HG03025 (cell line): ENCODE measurements at regions not wholly inside any gene's neighbourhood (a gene's known extent, or its start where the extent isn't known, plus 50 kb on each side); places are given as distances from the start of the nearest gene placed in this dataset.

Experiments used
- ATAC-seq: cut with Tn5 transposase; IDR thresholded peaks from one replicate; pipeline ENCODE4 v1.9.1; 2021; ENCODE audit warnings: mild to moderate bottlenecking, moderate library complexity; ENCODE audit not compliant: unreplicated experiment, low FRiP score

DNA sequence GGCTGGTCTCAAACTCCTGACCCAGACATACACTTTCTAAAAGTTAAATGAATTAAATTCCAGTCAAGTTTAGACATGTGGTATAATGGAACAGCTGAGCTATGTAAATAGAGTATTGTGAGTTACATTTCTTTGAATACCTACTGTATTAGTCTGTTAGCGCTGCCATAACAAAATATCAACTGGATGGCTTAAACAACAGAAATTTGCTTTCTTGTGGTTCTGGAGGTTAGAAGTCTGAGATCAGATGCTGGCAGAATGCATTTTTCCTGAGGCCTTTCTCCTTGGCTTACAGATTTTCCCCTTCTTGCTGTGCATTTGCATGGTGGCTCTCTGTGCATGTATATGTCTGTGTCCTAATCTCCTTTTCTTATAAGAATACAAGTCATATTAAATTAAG, 101.5 kb upstream of the TGFBR2 start:
- ATAC-seq = no peak

DNA sequence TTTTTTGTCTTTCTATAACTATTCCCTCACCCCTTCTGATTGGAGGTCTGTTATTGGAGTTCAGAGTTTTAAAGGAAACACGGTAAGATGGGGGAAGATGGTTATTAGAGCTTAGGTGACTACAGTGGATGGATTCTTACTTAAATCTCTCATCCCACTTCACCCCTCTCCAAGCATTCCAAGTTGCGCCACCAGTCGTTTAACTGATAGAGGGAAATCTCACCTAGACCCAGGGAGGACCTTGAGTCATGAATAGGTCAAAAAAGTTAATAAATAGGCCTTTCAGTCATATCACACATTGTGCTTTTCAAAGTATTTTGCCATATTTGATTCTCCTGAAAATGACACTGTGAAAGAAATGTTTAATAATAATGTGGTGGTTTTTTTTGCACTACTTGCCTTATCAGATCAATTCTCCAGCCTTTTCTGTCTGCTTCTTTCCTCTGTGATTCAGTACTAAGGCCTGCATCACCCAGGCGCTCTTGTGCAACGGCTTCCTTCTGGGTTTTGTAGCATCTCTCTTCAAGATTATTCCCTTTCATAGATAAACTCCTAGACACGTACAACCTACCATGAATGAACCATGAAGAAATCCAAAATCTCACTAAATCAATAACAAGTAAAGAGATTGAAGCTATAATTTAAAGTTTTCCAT, 100.4 kb upstream of the TGFBR2 start:
- ATAC-seq = no peak

DNA sequence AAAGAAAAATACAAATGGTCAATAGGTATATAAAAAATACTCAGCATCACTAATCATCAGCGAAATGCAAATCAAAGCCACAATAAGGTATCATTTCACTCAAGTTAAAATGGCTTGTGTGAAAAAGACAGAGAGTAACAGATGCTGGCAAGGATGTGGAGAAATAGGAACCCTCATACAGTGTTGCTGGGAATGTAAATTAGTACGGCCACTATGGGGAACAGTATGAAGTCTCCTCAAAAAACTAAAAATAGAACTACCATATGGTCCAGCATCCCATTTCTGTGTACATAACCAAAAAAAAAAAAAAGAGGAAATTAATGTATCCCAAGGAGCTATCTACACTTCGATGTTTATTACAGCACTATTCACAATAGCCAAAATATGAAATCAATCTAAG, 98.1 kb upstream of the TGFBR2 start:
- no peak for ATAC-seq

DNA sequence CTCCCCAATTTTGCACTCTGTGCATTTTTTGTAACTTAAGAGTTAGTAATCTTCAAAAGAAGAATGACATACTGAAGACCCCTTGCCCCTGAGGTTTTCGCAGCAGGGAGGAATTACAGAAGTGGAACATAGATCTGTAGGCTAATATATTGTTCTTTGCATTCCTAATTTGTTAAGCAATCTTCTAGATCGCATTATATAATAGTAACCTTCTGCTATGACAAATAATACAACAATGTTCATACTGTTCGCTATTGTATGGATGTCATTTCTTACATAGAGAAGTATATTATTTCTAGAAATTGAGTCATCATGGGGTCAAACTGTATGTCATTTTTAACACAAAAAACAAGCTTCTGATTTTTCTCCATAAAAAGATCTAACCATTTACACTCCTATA, 95.8 kb upstream of the TGFBR2 start:
- no peak for ATAC-seq

DNA sequence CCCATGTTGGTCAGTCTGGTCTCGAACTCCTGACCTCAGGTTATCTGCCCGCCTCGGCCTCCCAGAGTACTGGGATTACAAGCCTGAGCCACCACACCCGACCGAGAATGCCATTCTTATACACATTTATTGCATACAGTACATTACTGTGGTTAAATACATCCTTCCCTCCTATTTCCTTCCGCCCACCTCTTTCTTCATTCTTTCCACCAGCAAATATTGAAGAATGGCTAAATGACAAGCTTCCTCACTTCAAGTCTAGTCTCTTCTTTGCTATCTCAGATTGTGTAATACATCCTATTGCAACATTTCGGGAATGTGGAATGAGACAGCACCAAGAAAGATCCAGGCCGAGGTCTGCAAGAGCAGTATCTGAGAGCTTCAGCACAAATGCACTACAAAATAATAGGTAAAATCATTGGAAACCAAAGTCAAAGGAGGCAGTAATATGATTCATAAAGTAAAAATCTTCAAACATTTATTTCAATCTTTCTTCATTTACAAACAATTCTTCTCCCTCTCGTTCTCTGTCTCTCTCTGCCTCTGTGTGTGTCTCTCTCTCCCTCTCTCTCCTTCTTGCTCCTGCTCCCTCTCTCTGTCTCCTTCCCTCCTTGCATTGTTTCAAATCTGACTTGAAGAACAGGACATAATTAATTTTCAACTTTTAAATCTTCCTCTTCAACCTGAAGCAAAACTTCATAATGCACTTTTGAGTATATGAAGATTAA, 94.7 kb upstream of the TGFBR2 start:
- no peak for ATAC-seq

DNA sequence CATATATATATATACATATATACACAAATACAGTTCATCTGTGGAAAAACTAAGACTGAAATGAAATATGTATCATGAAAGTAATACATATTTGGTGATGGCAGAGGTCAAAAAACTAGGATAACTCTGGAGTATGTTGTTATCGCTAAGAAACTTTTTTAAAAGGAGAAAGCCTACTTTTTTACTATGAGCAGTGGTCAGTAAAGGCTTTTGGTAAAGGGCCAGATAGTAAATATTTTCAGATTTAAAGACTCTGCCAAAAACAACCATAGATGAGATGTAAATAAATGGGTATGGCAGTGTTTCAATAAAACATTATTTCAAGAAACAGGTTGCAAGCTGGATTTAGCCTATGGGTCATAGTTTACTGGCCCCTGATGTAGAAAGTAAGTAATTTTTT, 93.8 kb upstream of the TGFBR2 start:
- no peak for ATAC-seq

DNA sequence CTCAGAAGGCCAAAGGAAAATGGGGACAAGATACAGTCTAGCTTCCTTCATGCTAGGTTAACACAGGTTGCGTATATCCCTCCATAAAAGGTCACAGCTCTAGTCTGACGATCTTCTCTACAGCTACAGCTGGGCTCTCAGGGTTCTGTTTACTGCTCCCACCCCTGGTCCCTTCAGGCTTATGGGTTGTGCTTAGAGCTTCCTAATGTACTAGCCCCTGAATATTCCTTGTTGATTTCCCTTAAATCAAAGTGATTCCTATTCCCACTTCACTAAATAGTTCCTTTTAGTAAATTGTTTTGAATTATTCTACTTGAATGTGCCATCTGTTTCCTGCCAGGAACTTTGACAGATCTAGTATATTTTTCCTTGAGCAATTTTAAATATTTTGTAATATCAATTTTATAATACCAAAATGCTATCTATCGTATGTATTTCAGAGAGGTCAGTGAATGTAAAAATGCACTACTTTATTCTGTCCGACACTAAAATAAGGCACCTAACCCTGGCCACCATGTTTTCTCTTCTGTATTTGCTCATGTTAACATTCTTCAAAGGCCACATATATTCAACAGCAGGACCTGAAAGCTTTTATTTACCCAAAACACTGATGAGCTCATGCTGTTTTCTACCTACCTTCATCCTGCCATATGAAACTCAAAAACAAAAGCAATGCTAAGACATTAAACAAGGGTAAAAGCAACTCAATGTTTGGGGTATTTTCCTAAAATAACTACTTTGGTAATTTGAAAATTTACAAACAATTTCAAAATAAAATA, 92.8 kb upstream of the TGFBR2 start:
- no peak for ATAC-seq

DNA sequence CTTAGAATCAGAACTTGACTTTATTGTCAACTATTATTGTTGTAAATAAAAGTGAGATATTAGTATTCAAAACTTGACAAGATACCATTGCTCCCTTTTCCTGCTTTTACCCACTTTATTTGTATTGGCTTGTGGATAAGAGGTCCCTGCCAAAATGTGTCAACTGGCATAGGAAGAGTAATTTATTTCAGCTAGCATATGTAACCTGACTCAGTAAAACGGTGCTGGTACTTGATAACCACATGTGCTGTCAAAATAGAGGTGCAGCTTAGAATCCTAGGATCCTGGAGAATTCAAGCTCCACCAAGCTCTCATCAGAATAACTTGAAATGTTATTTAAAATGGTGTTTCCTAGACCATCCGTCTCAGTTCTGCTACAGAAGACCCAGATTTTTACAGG, 90.2 kb upstream of the TGFBR2 start:
- ATAC-seq = no peak

DNA sequence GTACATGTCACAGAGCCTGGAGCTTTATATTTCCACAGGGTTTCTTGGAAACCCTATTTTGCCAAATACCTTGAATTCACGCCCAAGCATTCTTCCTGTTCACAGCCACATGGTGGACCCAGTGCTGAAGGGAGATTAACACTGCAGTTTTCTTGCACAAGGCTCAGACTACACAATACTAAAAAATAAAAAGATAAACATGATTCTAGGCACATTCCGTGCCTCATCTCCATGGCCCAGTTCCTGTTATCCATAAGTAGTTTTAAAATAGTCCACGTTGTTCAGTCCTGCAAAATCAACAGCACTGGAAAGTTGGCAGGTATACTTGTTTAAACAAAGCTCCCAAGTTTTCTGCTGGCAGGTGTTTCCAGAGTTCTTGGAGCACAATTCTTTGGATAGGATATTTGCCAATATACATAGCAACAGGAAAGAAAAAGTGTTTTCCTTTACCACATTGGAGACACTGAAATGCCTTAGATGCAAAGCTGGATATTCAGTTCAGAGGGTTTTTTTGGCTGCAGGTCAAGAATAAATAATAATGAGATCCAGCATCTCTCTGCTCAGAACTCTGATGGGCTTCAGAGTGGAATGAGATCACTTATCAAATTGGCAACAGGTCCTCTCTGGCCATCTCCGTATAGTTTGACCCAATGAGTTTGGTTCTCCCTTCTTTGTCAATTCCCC, 88.1 kb upstream of the TGFBR2 start:
- no peak for ATAC-seq

DNA sequence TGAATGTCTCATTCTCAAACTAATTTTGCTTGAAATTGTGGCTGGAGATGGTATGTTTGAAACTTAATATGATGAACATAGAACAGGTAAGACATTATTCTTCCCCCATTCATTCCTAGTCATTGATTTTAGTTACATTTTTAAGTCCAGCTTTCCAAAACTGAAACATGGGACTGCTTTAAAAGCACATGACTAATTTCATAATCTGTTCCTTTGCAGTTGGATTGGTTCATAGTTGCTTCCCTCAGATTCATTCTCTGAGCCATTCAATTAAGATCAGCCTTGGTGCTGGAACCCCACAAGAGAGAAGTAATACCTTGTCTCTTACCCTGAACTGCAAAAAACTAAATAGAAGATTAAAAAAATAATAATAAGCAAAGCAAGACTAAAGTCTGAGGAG, 87.5 kb upstream of the TGFBR2 start:
- no peak for ATAC-seq

DNA sequence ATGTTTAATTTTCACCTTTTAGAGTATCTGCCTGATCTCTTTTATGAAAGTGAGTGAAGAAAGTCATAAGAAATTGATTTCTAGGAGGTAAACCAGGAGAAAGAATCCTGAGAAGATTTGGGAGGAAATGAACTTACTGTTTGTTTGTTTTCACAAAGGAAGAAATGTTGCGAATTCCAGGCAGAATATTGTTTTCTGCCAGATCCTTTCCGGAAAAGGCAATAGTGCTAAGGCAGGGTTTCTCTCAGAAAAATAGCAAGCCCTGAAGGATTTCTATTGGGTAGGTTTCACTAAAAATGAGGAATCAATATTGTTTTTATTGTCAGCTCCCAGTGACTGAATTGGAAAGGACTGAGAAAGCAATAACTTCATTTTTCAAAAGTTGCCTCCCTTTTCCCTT, 85.7 kb upstream of the TGFBR2 start:
- ATAC-seq = no peak

DNA sequence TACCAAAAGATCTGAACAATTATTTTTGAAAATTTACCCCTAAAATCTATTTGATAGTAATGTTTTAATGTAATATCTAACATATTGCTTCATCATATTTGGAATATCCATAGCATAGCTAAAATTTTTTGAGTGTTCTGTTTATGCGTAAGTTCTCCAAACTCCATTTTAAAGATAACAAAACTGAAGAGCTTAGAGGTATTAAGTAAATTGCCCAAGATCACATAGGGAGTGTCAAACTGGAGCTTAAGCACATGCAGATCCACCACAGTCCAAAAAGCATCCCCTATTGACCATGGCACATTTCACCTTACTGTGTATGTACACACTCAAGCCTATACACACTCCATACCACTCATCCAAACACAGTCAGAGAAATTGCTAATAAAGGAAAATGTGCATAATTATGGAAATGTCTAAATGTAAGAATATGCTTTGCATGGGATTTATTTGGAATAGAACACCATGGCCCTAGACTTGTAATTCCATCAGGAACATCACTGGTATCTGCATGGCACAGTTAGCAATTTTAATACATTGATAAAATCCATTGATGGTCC, 85.2 kb upstream of the TGFBR2 start:
- ATAC-seq = no peak

DNA sequence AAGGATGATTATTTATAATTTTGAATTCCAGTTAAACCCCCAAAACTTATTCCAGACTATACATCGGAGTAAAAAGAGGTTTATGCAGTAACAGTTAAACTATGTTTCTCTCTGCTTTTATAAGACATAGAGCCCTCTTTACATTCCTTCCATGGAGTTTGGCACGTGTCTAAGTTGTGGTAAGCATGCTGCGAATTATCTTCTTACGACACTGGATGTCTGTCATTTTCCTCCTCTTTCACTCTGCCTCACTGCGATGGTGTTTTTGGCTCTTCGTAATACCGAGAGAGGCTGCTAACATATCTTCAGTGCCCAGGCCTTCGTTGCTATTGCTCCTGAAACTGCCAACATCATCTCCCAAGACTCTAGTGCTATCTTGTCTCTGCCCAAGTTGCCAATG, 83.9 kb upstream of the TGFBR2 start:
- ATAC-seq = no peak

DNA sequence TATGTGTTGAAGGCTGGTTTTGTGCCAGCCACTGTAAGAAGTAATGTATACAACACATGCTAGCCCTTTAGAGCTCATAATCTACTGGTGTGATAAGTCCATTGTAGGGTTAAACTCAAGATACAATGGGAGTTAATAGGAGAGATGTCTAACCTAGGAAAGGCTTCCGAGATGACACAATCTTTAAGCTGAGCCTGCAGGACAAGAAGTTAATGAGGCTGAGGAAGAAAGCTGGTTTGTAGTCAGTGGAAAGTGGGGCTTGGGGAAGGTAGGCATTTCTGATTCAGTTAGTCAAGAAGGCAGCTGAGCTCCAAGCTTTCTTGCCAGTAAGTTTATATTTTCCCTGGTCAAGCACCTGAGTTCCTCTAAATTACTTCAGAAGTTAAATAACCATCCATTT, 83.0 kb upstream of the TGFBR2 start:
- no peak for ATAC-seq

DNA sequence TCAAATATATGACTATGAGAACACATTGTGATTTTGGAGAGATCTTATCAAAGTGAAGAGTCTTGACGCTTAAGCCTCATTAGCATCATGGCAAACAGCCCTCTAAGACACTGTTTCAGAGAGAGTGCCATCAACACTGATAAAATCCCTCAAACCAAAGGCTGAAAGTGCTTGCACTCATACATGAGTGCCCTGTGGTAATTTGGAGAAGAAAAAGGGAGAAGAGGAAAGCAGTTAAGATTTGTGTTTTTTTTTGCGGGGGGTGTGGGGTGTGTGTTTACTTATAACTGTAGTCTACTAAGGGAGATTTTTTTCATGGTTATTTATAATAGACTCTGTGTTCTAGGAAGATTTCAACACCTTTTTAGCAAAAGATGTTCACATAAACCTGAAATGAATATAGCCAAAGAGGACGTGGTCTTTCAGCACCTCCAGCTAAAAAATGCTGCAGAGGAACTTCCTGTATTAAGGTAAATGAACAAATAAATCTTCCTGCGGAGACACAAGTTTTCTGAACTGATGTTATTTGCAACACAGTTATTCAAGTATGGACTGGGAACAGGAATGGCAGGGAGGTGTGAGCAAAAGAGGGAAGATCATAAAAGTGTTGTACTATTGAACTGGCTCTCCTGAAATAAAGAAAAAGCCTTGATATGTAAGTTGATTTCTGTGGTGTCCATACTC, 81.9 kb upstream of the TGFBR2 start:
- ATAC-seq = no peak

DNA sequence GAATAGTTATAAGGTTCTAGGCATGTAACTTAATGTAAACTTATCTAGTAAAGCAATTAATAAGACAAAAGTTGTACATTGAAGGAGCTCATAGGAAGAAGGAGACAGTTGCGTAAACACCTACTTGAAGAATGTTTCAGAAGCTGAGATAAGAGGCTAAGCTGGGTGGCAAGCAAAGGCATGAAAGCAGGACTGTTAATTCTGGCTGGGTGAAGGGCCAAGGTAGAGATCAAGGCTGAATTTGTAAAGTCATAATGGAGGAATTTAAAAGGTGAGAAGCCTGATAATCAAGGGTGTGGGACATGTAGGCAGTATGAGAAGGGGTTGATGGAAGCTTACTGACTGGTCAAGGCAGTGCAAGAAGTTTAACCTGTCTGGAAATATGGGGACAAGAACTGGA, 80.4 kb upstream of the TGFBR2 start:
- no peak for ATAC-seq

DNA sequence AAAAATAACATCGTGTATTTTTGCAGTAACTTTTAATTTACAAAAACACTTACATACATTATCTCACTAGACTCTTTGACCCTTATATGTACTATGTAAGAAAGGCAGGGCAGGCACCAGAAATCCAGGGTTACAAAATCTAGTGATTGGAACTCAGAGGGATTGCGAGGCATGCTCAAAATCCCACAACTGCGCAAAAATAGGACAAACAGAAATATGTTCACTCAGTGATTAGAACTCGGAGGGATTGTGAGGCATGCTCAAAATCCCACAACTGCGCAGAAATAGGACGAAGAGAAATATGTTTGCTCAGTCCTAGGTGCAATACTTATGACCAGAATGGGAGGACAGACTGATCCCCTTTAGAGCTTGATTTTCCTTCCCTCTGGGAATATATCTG, 79.2 kb upstream of the TGFBR2 start:
- ATAC-seq = no peak

DNA sequence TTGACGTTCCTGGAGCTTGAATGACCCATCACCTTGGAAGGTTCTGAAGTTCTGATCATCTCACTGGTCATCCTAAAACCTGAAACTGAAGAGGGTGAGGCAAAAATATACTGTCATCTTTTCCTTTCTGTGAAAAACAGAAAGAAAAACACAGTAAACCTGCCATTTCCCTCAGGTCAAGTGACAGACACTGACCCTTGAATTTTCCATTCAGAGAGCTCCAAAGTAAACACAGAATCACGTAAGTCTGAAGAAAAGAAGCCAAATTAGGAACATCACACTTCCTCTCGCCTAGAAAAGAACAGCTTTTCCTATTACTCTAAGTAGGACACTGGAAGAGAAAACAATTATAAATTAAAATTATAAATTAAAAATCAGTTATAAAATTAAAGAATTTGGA, 78.7 kb upstream of the TGFBR2 start:
- no peak for ATAC-seq

DNA sequence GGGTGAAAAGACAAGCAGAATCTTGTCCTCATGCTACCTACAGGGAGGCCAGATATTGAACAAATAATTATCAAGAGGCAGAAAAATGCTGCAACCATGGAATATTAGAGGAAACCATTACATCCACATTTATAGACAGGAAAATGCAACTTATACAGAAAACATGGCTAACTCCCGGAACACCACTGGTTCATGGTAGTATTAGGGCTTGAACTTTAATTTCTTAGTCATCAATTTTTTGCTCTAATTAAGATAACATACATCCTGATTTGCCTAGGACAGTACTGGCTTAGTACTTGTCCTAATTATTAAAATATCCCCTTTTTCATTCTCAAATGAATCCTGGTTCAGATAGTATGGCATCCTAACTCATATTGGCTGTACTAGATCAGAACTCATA, 76.3 kb upstream of the TGFBR2 start:
- no peak for ATAC-seq

DNA sequence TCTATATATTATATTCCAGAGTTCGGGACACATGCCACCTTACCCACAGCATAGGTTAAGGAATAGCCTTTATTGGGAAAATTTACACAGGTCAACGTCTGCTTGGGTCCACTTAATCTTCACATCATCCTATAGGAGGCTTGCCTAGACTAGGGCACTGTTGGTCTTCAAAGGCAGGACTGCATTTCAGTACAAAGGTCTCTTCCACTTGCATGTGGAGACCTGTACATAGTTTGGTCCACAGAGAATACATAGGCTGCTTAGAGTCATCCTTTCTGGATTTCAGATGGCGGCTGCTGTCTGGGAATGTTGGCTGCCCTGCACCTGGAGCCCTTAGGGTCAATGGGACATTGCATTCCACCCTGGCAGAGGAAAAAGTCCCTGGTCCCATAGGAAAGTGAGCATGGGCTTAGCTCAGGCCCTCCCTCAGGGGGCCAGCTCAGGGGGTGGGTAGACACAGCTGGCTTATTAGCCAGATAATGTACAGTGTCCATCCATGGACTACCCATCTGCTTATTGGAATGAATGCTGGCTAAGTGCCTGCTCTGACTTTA, 75.3 kb upstream of the TGFBR2 start:
- ATAC-seq = no peak
